ENCODE measurements at regions not wholly inside any gene's neighbourhood (a gene's known extent, or its start where the extent isn't known, plus 50 kb on each side); places are given as distances from the start of the nearest gene placed in this dataset.
A peak's percentile ranks its signal among the peaks of the same experiment; 100 is the strongest.

DNA sequence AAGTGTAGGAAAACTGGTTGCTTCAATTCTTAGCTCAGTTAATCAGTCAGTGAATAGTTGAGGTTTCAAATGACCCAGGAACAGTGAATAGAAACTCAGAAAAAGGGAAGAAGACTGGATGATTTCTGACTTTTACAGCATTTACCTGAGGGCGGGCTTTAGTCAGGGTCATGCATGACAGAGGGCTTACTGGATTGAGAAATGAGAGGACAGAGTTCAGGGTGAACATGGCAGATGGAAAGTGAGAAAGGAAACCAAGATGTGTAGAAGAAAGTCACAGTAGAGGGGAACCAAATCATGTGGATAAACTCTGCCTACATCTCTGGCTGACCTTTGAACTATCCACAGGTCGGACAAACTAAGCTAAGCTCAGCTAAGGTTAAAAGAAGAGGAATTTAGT is 596.0 kb downstream of the SEMA5A start:
- ChIA-PET CTCF (ENCODE audit: unreplicated experiment) (no interaction called here), POLR2A (interaction anchor here (0.7 kb wide), 1 partner anchor 49 kb away, joined by 4 read pairs; no protein-coding TSS in a partner anchor)
- no peaks in the 10 kb centered on the region for H4K20me1 ChIP-seq (ENCODE audit: insufficient read depth, low read length)
- H2AFZ ChIP-seq (ENCODE audit: low read length) = peak overlapping the region; percentile 64; the same call in 1 of the 2 replicates
- H3K36me3 ChIP-seq (ENCODE audit: insufficient read depth, low read length) = peaks cover 4% of the 10 kb centered on the region; the same call in 1 of the 2 replicates
- H3K79me2 ChIP-seq (ENCODE audit: insufficient read depth, low read depth, low read length) = no peaks in the 10 kb centered on the region
- intact Hi-C loops (cut with micrococcal nuclease; ENCODE audit: unreplicated experiment) = no loop called here
- peak overlapping the region; percentile 47 for H3K4me2 ChIP-seq (ENCODE audit: low read length)
- peaks cover 7% of the 10 kb centered on the region; the same call in 1 of the 2 replicates for H3K9me3 ChIP-seq (ENCODE audit: low read length)
- H3K27ac ChIP-seq (ENCODE audit: low read depth, low read length, poor library complexity, severe bottlenecking) = peak overlapping the region; percentile 79
- DNase-seq (ENCODE audit: low spot score) = peak; percentile 78
- H3K9me2 ChIP-seq (ENCODE audit: insufficient read depth, low read length) = no peaks in the 10 kb centered on the region
- TF ChIP-seq, protein P1, sequence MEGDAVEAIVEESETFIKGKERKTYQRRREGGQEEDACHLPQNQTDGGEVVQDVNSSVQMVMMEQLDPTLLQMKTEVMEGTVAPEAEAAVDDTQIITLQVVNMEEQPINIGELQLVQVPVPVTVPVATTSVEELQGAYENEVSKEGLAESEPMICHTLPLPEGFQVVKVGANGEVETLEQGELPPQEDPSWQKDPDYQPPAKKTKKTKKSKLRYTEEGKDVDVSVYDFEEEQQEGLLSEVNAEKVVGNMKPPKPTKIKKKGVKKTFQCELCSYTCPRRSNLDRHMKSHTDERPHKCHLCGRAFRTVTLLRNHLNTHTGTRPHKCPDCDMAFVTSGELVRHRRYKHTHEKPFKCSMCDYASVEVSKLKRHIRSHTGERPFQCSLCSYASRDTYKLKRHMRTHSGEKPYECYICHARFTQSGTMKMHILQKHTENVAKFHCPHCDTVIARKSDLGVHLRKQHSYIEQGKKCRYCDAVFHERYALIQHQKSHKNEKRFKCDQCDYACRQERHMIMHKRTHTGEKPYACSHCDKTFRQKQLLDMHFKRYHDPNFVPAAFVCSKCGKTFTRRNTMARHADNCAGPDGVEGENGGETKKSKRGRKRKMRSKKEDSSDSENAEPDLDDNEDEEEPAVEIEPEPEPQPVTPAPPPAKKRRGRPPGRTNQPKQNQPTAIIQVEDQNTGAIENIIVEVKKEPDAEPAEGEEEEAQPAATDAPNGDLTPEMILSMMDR (conservative IDR thresholded peaks at IDR 0.05; ENCODE audit: low read length) = no peak
- no TSS peak for BruUV-seq (replicated peaks)
- H3K4me3 ChIP-seq (ENCODE audit: low read depth, low read length, poor library complexity, severe bottlenecking) = peak overlapping the region; percentile 3
- H3K4me1 ChIP-seq (ENCODE audit: insufficient read depth, low read length, poor library complexity, severe bottlenecking) = peaks cover 58% of the 10 kb centered on the region

DNA sequence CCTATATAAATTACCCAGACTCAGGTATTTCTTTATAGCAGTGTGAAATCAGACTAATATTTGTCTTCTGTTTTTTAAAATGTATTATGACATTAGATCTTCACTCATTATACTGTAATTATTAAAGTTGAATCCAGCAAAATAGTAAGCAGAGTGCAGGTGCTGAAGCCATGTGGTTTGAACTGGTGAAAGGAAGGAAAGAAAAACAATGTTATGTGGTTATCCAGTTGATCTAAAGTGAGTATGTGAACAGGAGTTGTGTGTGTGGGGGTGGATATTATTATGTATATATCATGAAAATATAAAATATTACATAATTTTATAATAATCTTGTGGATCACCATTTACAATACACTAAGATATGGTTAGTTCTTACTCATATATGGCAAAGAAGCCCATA is 593.7 kb downstream of the SEMA5A start:
- Histone ChIP-seq H3K9me2 (ENCODE audit: insufficient read depth, low read length) (no peaks in the 10 kb centered on the region), H3K9me3 (ENCODE audit: low read length) (peaks cover 7% of the 10 kb centered on the region; the same call in 1 of the 2 replicates), H2AFZ (ENCODE audit: low read length) (peak overlapping the region; percentile 38; the same call in 1 of the 2 replicates), H3K4me1 (ENCODE audit: insufficient read depth, low read length, poor library complexity, severe bottlenecking) (peaks cover 63% of the 10 kb centered on the region), H3K27ac (ENCODE audit: low read depth, low read length, poor library complexity, severe bottlenecking) (peak overlapping the region; percentile 97), H3K36me3 (ENCODE audit: insufficient read depth, low read length) (peaks cover 4% of the 10 kb centered on the region; the same call in 1 of the 2 replicates), H3K4me3 (ENCODE audit: low read depth, low read length, poor library complexity, severe bottlenecking) (no peak overlapping the region), H3K4me2 (ENCODE audit: low read length) (peak overlapping the region; percentile 68), H3K79me2 (ENCODE audit: insufficient read depth, low read depth, low read length) (no peaks in the 10 kb centered on the region), H4K20me1 (ENCODE audit: insufficient read depth, low read length) (no peaks in the 10 kb centered on the region)
- DNase-seq (ENCODE audit: low spot score) = no peak
- no TSS peak for BruUV-seq (replicated peaks)
- CTCF ChIA-PET (ENCODE audit: unreplicated experiment) = no interaction called here
- POLR2A ChIA-PET = interaction anchor here (0.6 to 1.4 kb wide), 2 partner anchors 11 to 61 kb away, joined by 3 to 7 read pairs; no protein-coding TSS in a partner anchor
- intact Hi-C loops (cut with micrococcal nuclease; ENCODE audit: unreplicated experiment) = no loop called here
- TF ChIP-seq, protein P1 (conservative IDR thresholded peaks at IDR 0.05; ENCODE audit: low read length) = no peak
- no peak for TF ChIP-seq EZH2phosphoT487 (IDR thresholded peaks at IDR 0.05; ENCODE audit: borderline replicate concordance, low read depth, low read length)

DNA sequence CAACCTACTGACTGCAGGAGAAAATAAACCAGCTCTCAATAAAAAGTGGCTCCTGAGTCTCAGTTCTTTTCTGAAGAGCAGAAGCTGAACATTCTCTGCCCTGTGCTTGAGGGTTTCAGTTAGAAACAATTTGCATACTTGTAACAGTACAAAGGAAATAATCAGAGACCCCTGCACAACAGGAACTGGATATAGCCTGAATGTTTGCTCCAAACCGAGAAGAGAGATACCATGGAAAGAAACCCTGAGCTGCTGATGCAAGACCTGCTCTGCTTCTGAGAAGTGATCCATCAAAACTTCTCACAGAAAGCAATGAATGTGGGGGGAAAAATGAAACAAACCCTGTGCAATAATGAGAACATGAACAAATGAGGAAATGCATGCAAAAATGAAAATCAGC is 592.9 kb downstream of the SEMA5A start:
- Histone ChIP-seq H3K4me1 (ENCODE audit: insufficient read depth, low read length, poor library complexity, severe bottlenecking) (peaks cover 63% of the 10 kb centered on the region), H3K9me3 (ENCODE audit: low read length) (peaks cover 7% of the 10 kb centered on the region; the same call in 1 of the 2 replicates), H4K20me1 (ENCODE audit: insufficient read depth, low read length) (no peaks in the 10 kb centered on the region), H3K4me3 (ENCODE audit: low read depth, low read length, poor library complexity, severe bottlenecking) (peak overlapping the region; percentile 49), H3K79me2 (ENCODE audit: insufficient read depth, low read depth, low read length) (no peaks in the 10 kb centered on the region), H2AFZ (ENCODE audit: low read length) (peak overlapping the region; percentile 96), H3K27ac (ENCODE audit: low read depth, low read length, poor library complexity, severe bottlenecking) (peak overlapping the region; percentile 97), H3K9me2 (ENCODE audit: insufficient read depth, low read length) (no peaks in the 10 kb centered on the region), H3K4me2 (ENCODE audit: low read length) (peak overlapping the region; percentile 68), H3K36me3 (ENCODE audit: insufficient read depth, low read length) (peaks cover 4% of the 10 kb centered on the region; the same call in 1 of the 2 replicates)
- intact Hi-C loops (cut with micrococcal nuclease; ENCODE audit: unreplicated experiment) = no loop called here
- DNase-seq (ENCODE audit: low spot score) = peak; percentile 79
- ChIA-PET CTCF (ENCODE audit: unreplicated experiment) (no interaction called here), POLR2A (interaction anchor here (0.5 to 1.4 kb wide), 4 partner anchors 11 to 1084 kb away, joined by 3 to 7 read pairs (median 4); partner anchors contain the start of genes FASTKD3 and MTRR)
- BruUV-seq (replicated peaks) = no TSS peak
- TF ChIP-seq, protein P1 (conservative IDR thresholded peaks at IDR 0.05; ENCODE audit: low read length) = no peak
- no peak for TF ChIP-seq EZH2phosphoT487 (IDR thresholded peaks at IDR 0.05; ENCODE audit: borderline replicate concordance, low read depth, low read length)
